Endothelial cell of umbilical vein (primary cell): ENCODE measurements at regions not wholly inside any gene's neighbourhood (a gene's known extent, or its start where the extent isn't known, plus 50 kb on each side); places are given as distances from the start of the nearest gene placed in this dataset.

Experiments
- BruUV-seq: library from RNA; stranded (reverse); fragments of 400-500 nt; replicated peaks from 2 replicates; lab custom pipeline; 2021; lab: Mats Ljungman, UMichigan
- CTCF ChIA-PET: fragments of 300-600, 350-600 bp; sonication (Branson Sonifier 250); formaldehyde crosslinking; loops from one replicate; lab custom pipeline; 2021; ENCODE audit warnings: antibody characterized with exemption, inconsistent platforms; lab: Charles Lee
- POLR2A ChIA-PET: fragments of 300-600, 350-600 bp; sonication (Branson Sonifier 250); formaldehyde crosslinking; loops from one replicate; lab custom pipeline; 2021; ENCODE audit warnings: antibody characterized with exemption, inconsistent platforms; lab: Charles Lee
- DNase-seq: peaks from one replicate; pipeline ENCODE4 v3.0.0-alpha.2; 2011; ENCODE audit warnings: low read depth, low spot score
- FAIRE-seq: peaks from 2 replicates; lab custom pipeline; 2011; peaks lifted over from hg19 to GRCh38; lab: Jason Lieb, UNC
- H2AFZ ChIP-seq: 2 replicates; pipeline ENCODE4 v1.6.0; 2012; ENCODE audit warnings: low read depth, low read length, control low read depth, inconsistent platforms
- H3K27ac ChIP-seq: 2 replicates; pipeline ENCODE4 v1.5.1; 2011; ENCODE audit warnings: low read depth, mild to moderate bottlenecking, control low read depth, low read length, moderate library complexity; ENCODE audit not compliant: insufficient read depth
- H3K27me3 ChIP-seq, 2 experiments: 2 replicates each; pipeline versions ENCODE4 v1.6.0 to v1.6.1; 2011; ENCODE audit warnings: low read length in 2 of 2, mixed read lengths in 1 of 2; ENCODE audit not compliant: control insufficient read depth in 2 of 2, insufficient read depth in 2 of 2
- H3K36me3 ChIP-seq, 2 experiments: 2 replicates in 1 of 2; 3 replicates in 1 of 2; pipeline ENCODE4 v1.5.1; 2011; ENCODE audit warnings: low read length in 2 of 2, mild to moderate bottlenecking in 1 of 2, moderate library complexity in 1 of 2; ENCODE audit not compliant: control insufficient read depth in 2 of 2, insufficient read depth in 2 of 2; ENCODE audit errors: extremely low read depth in 1 of 2
- H3K4me1 ChIP-seq: 3 replicates; pipeline ENCODE4 v1.5.1; 2011; ENCODE audit warnings: mild to moderate bottlenecking, low read length; ENCODE audit not compliant: control insufficient read depth, insufficient read depth; ENCODE audit errors: extremely low read depth
- H3K4me2 ChIP-seq: 2 replicates; pipeline ENCODE4 v1.6.1; 2011; ENCODE audit warnings: low read length, control low read depth, mixed read lengths; ENCODE audit not compliant: insufficient read depth
- H3K4me3 ChIP-seq, 3 experiments: fragments of 200-600 bp in 1 of 3; sonication (generic), shearing (Covaris generic) in 1 of 3; replicated peaks in 1 of 3; 2 replicates each; pipeline ENCODE4 v1.5.1; 2011 to 2016; ENCODE audit warnings: control low read depth in 3 of 3, low read length in 3 of 3, mild to moderate bottlenecking in 2 of 3, inconsistent platforms in 1 of 3, low read depth in 1 of 3, moderate library complexity in 1 of 3; ENCODE audit not compliant: insufficient read depth in 1 of 3
- H3K79me2 ChIP-seq: 2 replicates; pipeline ENCODE4 v1.6.0; 2012; ENCODE audit warnings: low read length, inconsistent platforms; ENCODE audit not compliant: control insufficient read depth, insufficient read depth
- H3K9ac ChIP-seq: replicated peaks from 2 replicates; pipeline ENCODE3; 2011; ENCODE audit warnings: low read length, control low read depth; ENCODE audit not compliant: insufficient read depth; ENCODE audit errors: extremely low read depth
- H3K9me1 ChIP-seq: replicated peaks from 3 replicates; pipeline ENCODE4 v1.6.0; 2011; ENCODE audit warnings: mild to moderate bottlenecking, low read length; ENCODE audit not compliant: control insufficient read depth, insufficient read depth; ENCODE audit errors: extremely low read depth
- H3K9me3 ChIP-seq: replicated peaks from 2 replicates; pipeline ENCODE4 v1.5.1; 2012; ENCODE audit warnings: low read length, inconsistent platforms; ENCODE audit not compliant: control insufficient read depth, insufficient read depth
- H4K20me1 ChIP-seq: replicated peaks from 2 replicates; pipeline ENCODE3; 2011; ENCODE audit warnings: mild to moderate bottlenecking, low read length; ENCODE audit not compliant: control insufficient read depth, insufficient read depth; ENCODE audit errors: extremely low read depth
- CTCF ChIP-seq, 2 donors: IDR thresholded peaks; 1 replicate in 1 of 2; 2 replicates in 1 of 2; pipeline ENCODE4 v1.5.1; 2011; ENCODE audit warnings: low read length in 2 of 2, mild to moderate bottlenecking in 2 of 2, moderate library complexity in 2 of 2, control low read depth in 1 of 2, inconsistent platforms in 1 of 2, low read depth in 1 of 2; ENCODE audit not compliant: insufficient read depth in 1 of 2; ENCODE audit errors: extremely low read depth in 1 of 2
- EZH2 ChIP-seq: IDR thresholded peaks from 2 replicates; pipeline ENCODE4 v1.6.1; 2012; ENCODE audit warnings: borderline replicate concordance, low read depth, mild to moderate bottlenecking, moderate library complexity, low read length, inconsistent platforms; ENCODE audit not compliant: severe bottlenecking
- FOS ChIP-seq: IDR thresholded peaks from 2 replicates; pipeline ENCODE4 v1.6.1; 2011; ENCODE audit warnings: mild to moderate bottlenecking, low read length, moderate library complexity, borderline replicate concordance; ENCODE audit not compliant: insufficient read depth
- GATA2 ChIP-seq: IDR thresholded peaks from 2 replicates; pipeline ENCODE4 v1.7.0; 2011; ENCODE audit warnings: low read depth, mild to moderate bottlenecking, moderate library complexity, mixed read lengths, low read length; ENCODE audit not compliant: insufficient read length, insufficient read depth
- JUN ChIP-seq: IDR thresholded peaks from 2 replicates; pipeline ENCODE4 v1.6.1; 2011; ENCODE audit warnings: borderline replicate concordance, low read depth; ENCODE audit not compliant: insufficient read length, insufficient read depth
- MAX ChIP-seq: IDR thresholded peaks from 2 replicates; pipeline ENCODE4 v1.6.1; 2011; ENCODE audit not compliant: insufficient read depth, insufficient read length
- MYC ChIP-seq: IDR thresholded peaks from one replicate; pipeline ENCODE4 v1.6.1; 2011; ENCODE audit warnings: mild to moderate bottlenecking, low read depth, low read length
- POLR2A ChIP-seq: IDR thresholded peaks from 2 replicates; pipeline ENCODE4 v1.6.1; 2012; ENCODE audit warnings: low read depth, mild to moderate bottlenecking, control low read depth, low read length
- POLR2AphosphoS5 ChIP-seq: IDR thresholded peaks from 2 replicates; pipeline ENCODE4 v1.6.1; 2012; ENCODE audit warnings: low read depth, mild to moderate bottlenecking, control low read depth, low read length, moderate library complexity; ENCODE audit not compliant: insufficient read depth
- dilution Hi-C: fragments of 300-500 bp; cut with MboI; formaldehyde crosslinking; loops from one replicate; pipeline ENCODE4 v1.15.0; 2019; ENCODE audit warnings: low sequenced_read_pairs; ENCODE audit not compliant: extremely low pct_ligation_motif_present
- intact Hi-C: fragments of 100-400 bp; cut with micrococcal nuclease; formaldehyde crosslinking; loops from one replicate; pipeline ENCODE4 v1.10.0; 2022

- no TSS peak for BruUV-seq
- dilution Hi-C loops: no loop called here
- intact Hi-C loops: no loop called here
- Histone ChIP-seq H3K4me1 (no peaks in the 10 kb centered on the region), H3K36me3 (no peaks in the 10 kb centered on the region), H3K27me3 (peaks cover 0 to 8% of the 10 kb centered on the region in 2 experiments), H3K9me1 (no peaks in the 10 kb centered on the region), H3K79me2 (no peaks in the 10 kb centered on the region), H3K27ac (no peak overlapping the region), H3K9me3 (no peaks in the 10 kb centered on the region), H4K20me1 (no peaks in the 10 kb centered on the region), H3K4me2 (no peak overlapping the region), H3K4me3 (no peak overlapping the region), H2AFZ (no peak overlapping the region), H3K9ac (no peak overlapping the region)
- DNase-seq (no peak), FAIRE-seq (no peak)
- no peak for TF ChIP-seq POLR2A
- TF ChIP-seq MYC: no peak
- TF ChIP-seq JUN: no peak
- no peak for TF ChIP-seq CTCF (IDR thresholded peaks at IDR 0.05; ENCODE audit: extremely low read depth in 1 of 2, insufficient read depth in 1 of 2, low read depth in 1 of 2, low read length in 2 of 2)
- no peak for TF ChIP-seq GATA2
- TF ChIP-seq MAX: no peak
- TF ChIP-seq POLR2AphosphoS5: no peak
- no peak for TF ChIP-seq FOS
- no peak for TF ChIP-seq EZH2
- ChIA-PET POLR2A (no interaction called here), CTCF (no interaction called here)
Observed at GRCh38 chr15:45785897-45786296, 151.1 kb downstream of the SQOR start.
